ENCODE measurements at regions not wholly inside any gene's neighbourhood (a gene's known extent, or its start where the extent isn't known, plus 50 kb on each side); places are given as distances from the start of the nearest gene placed in this dataset.

GRCh38 chrX:40423299-40423698, 157.5 kb upstream of the ATP6AP2 start:
- intact Hi-C loops (cut with DNase I; ENCODE audit: low total_unique reads): no loop called here
- no peaks in the 10 kb centered on the region for H3K27me3 ChIP-seq
- H3K27ac ChIP-seq: no peak overlapping the region
- TF ChIP-seq POLR2A (IDR thresholded peaks at IDR 0.05) (no peak), CTCF (IDR thresholded peaks at IDR 0.05) (no peak)
- no peaks in the 10 kb centered on the region for H3K4me1 ChIP-seq
- H3K4me3 ChIP-seq: no peak overlapping the region
- no peaks in the 10 kb centered on the region for H3K36me3 ChIP-seq
- no peak for DNase-seq
- H3K9me3 ChIP-seq: no peaks in the 10 kb centered on the region

DNA sequence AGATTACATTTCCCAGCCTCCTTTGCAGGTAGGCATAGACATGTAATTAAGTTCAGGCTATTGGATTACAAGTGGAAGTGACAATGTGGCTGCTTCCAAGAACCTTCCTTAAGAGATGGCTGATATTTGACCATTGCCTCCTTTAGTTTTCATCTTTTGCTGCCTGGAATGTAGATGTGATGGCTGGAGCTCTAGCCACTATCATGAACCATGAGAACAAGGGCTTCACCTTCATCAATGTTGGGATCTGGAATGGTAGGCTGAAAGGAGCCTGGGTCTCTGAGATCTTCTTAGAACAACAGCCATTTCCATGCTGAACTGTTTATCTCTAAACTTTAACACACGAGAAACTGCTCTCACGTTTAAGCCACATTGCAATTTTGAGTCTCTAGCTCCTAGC, 158.7 kb upstream of the ATP6AP2 start:
- Histone ChIP-seq H3K4me1 (no peaks in the 10 kb centered on the region), H3K9me3 (no peaks in the 10 kb centered on the region), H3K36me3 (no peaks in the 10 kb centered on the region), H3K27ac (no peak overlapping the region), H3K27me3 (no peaks in the 10 kb centered on the region), H3K4me3 (no peak overlapping the region)
- intact Hi-C loops (cut with DNase I; ENCODE audit: low total_unique reads): no loop called here
- no peak for TF ChIP-seq CTCF (IDR thresholded peaks at IDR 0.05)
- no peak for TF ChIP-seq POLR2A (IDR thresholded peaks at IDR 0.05)
- no peak for DNase-seq

GRCh38 chrX:40420899-40421729, 159.7 kb upstream of the ATP6AP2 start:
- Histone ChIP-seq H3K4me3 (no peak overlapping the region), H3K27me3 (no peaks in the 10 kb centered on the region), H3K9me3 (no peaks in the 10 kb centered on the region), H3K27ac (no peak overlapping the region), H3K4me1 (no peaks in the 10 kb centered on the region), H3K36me3 (no peaks in the 10 kb centered on the region)
- TF ChIP-seq CTCF (IDR thresholded peaks at IDR 0.05) (no peak), POLR2A (IDR thresholded peaks at IDR 0.05) (no peak)
- DNase-seq: no peak
- intact Hi-C loops (cut with DNase I; ENCODE audit: low total_unique reads): no loop called here

DNA sequence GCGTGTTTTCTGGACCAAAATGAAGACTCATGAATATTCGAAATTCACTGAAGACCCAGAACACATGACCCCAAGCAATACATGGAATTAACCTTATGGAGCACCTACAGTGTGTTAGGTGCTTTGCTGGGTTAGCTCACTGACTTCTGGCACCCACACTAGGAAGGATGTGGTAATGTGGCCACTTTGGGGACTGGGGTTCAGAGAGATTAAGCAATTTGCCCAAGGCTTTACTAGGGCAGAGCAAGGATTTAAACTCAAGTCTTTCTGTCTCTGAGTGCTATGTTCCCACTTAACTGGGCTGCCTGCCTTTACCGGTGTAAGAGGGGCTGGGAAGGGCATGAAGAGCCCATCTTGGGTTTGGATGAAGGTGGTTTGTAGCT, 162.0 kb upstream of the ATP6AP2 start:
- TF ChIP-seq POLR2A (IDR thresholded peaks at IDR 0.05) (no peak), CTCF (IDR thresholded peaks at IDR 0.05) (no peak)
- Histone ChIP-seq H3K9me3 (no peaks in the 10 kb centered on the region), H3K36me3 (no peaks in the 10 kb centered on the region), H3K4me3 (no peak overlapping the region), H3K4me1 (no peaks in the 10 kb centered on the region), H3K27ac (no peak overlapping the region), H3K27me3 (no peaks in the 10 kb centered on the region)
- intact Hi-C loops (cut with DNase I; ENCODE audit: low total_unique reads): no loop called here
- DNase-seq: no peak

- no peaks in the 10 kb centered on the region for H3K27me3 ChIP-seq
Observed at GRCh38 chrX:40418146-40418812, 162.5 kb upstream of the ATP6AP2 start.

More at GRCh38 chrX:40418146-40418812, 162.5 kb upstream of the ATP6AP2 start:
- no peak for DNase-seq
- Histone ChIP-seq H3K4me1 (no peaks in the 10 kb centered on the region), H3K9me3 (no peaks in the 10 kb centered on the region), H3K27ac (no peak overlapping the region), H3K4me3 (no peak overlapping the region), H3K36me3 (no peaks in the 10 kb centered on the region)
- intact Hi-C loops (cut with DNase I; ENCODE audit: low total_unique reads): no loop called here
- TF ChIP-seq POLR2A (IDR thresholded peaks at IDR 0.05) (no peak), CTCF (IDR thresholded peaks at IDR 0.05) (no peak)

Measured in uterus (tissue), 3 donors.